ENCODE measurements at regions not wholly inside any gene's neighbourhood (a gene's known extent, or its start where the extent isn't known, plus 50 kb on each side); places are given as distances from the start of the nearest gene placed in this dataset.

DNA sequence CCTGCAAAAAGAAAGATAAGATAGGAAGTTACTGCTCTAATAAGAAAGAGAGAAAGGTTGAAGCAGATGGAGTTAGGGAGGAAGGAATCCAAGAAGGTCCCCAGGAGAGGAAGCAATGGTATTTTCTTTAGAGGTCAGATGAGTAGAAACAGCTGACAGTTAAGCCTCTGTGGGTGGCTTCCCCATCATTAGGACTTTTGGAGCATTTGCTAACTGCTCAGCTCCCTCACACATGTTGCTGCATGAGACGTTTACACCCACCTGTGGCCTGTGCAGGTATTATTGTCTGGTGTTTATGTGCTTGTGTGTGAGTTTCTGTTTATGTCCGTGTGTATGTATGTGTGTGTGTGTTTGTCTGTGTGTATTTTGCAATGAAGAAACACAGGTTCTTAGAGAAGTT, 346.8 kb downstream of the RAB28 start:
- DNase-seq (ENCODE audit: low read depth) = no peak
- H3K4me3 ChIP-seq (ENCODE audit: control insufficient read depth, low read depth, low read length) = no peak overlapping the region
- TF ChIP-seq, protein P1, sequence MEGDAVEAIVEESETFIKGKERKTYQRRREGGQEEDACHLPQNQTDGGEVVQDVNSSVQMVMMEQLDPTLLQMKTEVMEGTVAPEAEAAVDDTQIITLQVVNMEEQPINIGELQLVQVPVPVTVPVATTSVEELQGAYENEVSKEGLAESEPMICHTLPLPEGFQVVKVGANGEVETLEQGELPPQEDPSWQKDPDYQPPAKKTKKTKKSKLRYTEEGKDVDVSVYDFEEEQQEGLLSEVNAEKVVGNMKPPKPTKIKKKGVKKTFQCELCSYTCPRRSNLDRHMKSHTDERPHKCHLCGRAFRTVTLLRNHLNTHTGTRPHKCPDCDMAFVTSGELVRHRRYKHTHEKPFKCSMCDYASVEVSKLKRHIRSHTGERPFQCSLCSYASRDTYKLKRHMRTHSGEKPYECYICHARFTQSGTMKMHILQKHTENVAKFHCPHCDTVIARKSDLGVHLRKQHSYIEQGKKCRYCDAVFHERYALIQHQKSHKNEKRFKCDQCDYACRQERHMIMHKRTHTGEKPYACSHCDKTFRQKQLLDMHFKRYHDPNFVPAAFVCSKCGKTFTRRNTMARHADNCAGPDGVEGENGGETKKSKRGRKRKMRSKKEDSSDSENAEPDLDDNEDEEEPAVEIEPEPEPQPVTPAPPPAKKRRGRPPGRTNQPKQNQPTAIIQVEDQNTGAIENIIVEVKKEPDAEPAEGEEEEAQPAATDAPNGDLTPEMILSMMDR (IDR thresholded peaks at IDR 0.05; ENCODE audit: control insufficient read depth, insufficient read depth, low read depth, low read length, missing control alignments) = no peak

DNA sequence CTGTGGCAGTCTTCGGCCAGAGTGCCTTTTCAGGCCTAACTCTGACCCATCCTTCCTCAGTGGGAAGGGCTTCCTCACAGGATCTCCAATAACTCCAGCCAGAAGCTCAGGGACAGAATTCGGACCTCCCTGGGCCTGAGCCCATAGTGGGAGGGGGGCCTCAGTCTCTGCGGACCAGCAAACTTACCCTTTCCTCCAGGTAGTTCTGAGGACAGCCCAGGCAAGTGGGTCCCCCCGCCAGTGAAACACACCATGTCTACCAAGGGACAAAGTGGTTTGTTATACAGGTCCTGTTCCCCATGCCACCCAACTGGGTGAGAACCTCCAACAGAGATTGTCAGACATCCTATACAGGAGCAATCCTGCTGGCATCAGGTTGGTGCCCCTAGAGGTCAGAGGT, 350.4 kb downstream of the RAB28 start:
- DNase-seq (ENCODE audit: low read depth) = no peak
- H3K4me3 ChIP-seq (ENCODE audit: control insufficient read depth, low read depth, low read length) = no peak overlapping the region
- TF ChIP-seq, protein P1 (IDR thresholded peaks at IDR 0.05; ENCODE audit: control insufficient read depth, insufficient read depth, low read depth, low read length, missing control alignments) = no peak

DNA sequence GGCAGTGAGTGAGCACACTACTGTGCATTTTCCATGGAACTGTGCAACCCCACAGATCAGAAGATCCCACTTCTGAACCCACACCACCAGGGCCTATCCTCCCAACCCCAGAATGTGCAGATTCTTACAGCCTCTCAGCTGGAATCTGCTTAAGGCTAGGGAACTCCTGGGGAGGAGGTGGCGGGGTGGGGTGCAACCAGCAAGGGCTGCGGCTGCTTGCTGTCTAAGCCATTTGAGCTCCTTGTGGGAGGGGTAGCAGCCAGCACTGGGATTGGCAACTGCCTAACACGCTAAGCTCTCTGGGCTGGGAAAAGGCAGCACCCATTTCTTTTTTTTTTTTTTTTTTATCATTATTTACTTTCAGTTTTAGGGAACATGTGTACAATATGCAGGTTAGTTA, 353.3 kb downstream of the RAB28 start:
- TF ChIP-seq, protein P1 (IDR thresholded peaks at IDR 0.05; ENCODE audit: control insufficient read depth, insufficient read depth, low read depth, low read length, missing control alignments) = no peak
- no peak overlapping the region for H3K4me3 ChIP-seq (ENCODE audit: control insufficient read depth, low read depth, low read length)
- DNase-seq (ENCODE audit: low read depth) = no peak

DNA sequence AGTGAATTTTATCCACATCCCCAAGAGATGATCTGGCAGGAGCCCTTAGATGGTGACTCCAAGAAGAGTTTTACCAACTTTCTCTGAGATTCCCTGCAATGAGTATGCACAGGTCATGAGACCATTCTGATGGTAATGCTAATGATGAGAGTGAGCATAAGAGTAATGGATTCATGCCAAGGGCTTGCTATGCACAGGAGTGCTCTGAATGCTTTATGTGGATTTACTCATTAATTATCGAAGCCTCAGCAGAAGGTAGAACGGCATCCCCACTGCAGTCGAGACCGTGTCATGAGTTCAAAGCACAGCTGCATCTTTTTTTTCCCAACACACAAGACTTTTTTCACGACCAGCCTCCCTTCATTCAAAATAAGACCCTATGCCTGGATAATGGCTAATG, 355.0 kb downstream of the RAB28 start:
- no peak overlapping the region for H3K4me3 ChIP-seq (ENCODE audit: control insufficient read depth, low read depth, low read length)
- TF ChIP-seq, protein P1 (IDR thresholded peaks at IDR 0.05; ENCODE audit: control insufficient read depth, insufficient read depth, low read depth, low read length, missing control alignments) = no peak
- no peak for DNase-seq (ENCODE audit: low read depth)

DNA sequence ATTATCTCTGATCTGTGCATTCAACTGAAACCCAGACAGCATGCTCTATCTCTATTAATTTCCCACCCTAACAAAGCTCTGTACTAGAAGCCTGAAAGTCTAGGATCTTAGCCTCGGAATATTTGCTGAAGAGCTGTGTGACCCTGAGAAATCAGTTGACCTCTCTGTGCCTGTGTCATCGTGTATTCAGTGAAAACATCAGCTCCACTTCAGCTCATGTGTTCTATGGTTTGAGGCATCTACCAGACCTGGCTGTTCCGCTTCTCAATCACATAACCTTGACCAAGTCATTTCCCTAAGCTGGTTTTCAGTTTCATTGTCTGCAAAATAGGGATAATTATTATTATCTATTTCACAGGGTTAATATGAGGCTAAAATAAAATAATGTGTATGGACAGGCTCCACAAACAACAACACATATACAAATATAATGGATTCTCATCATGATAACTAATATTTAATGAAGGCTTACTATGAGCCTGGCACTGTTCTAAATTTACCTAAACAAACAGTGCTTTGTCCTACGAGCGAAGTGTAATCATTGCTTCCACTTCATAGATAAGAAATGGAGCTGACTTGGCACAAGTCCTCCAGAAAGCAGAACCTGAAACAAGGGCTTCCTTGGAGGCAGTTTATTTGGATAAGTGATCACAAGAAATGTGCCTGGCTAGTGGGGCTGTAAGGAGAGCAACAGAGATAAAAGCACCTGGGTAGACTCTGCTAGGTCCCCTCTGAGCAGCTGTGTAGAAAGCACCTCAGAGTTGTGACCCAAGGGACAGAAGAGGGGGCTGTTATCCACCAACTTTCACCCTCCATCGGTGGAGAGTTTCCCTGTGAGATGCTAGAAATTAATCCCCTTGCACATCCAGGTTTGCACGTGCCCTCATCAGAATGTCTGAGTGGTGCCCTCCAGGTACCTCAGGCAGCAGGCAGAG, 356.9 kb downstream of the RAB28 start:
- no peak for DNase-seq (ENCODE audit: low read depth)
- TF ChIP-seq, protein P1 (IDR thresholded peaks at IDR 0.05; ENCODE audit: control insufficient read depth, insufficient read depth, low read depth, low read length, missing control alignments) = no peak
- no peak overlapping the region for H3K4me3 ChIP-seq (ENCODE audit: control insufficient read depth, low read depth, low read length)

DNA sequence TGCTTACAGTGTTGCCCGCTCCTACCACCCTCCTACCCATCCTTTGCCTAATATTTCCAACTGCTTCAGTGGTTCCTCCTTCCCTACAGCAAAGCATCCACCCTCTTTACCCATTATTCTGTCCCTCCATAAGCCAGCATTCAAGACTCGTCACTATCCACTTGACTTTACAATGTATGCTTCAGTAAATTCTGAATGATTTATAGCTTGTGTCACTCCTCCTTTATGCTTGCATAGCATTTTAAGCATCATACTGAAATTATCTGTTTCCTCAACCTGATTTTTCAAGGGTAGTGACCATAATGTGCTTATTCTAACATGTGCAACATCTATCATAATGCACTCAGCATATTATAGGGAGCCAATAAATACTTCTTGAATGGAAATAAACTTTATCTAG, 365.5 kb downstream of the RAB28 start:
- no peak for DNase-seq (ENCODE audit: low read depth)
- TF ChIP-seq, protein P1 (IDR thresholded peaks at IDR 0.05; ENCODE audit: control insufficient read depth, insufficient read depth, low read depth, low read length, missing control alignments) = no peak
- no peak overlapping the region for H3K4me3 ChIP-seq (ENCODE audit: control insufficient read depth, low read depth, low read length)
